ENCODE measurements at regions not wholly inside any gene's neighbourhood (a gene's known extent, or its start where the extent isn't known, plus 50 kb on each side); places are given as distances from the start of the nearest gene placed in this dataset.

GRCh38 chr10:3924344-3924743 is 139.3 kb upstream of the KLF6 start (continued):
- TF ChIP-seq ZNF692 (tag by site-specific recombination; IDR thresholded peaks at IDR 0.05) (peak; percentile 19; the same call in 1 of the 2 replicates), KLF17 (tag by site-specific recombination; IDR thresholded peaks at IDR 0.05) (no peak), ZBTB20 (tag by site-specific recombination; IDR thresholded peaks at IDR 0.05) (no peak), HOXC10 (CRISPR knock-in tag; IDR thresholded peaks at IDR 0.05) (no peak), HOXA7 (CRISPR knock-in tag; IDR thresholded peaks at IDR 0.05; ENCODE audit: borderline replicate concordance) (no peak), ZNF785 (tag by site-specific recombination; IDR thresholded peaks at IDR 0.05) (no peak), BCL6B (tag by site-specific recombination; IDR thresholded peaks at IDR 0.05) (no peak), ZNF280D (tag by site-specific recombination; IDR thresholded peaks at IDR 0.05) (no peak), ZNF114 (tag by site-specific recombination; IDR thresholded peaks at IDR 0.05) (no peak), ZNF223 (tag by site-specific recombination; IDR thresholded peaks at IDR 0.05) (no peak), ZNF518A (tag by site-specific recombination; conservative IDR thresholded peaks at IDR 0.05; ENCODE audit: low read depth) (no peak), ZSCAN18 (tag by site-specific recombination; IDR thresholded peaks at IDR 0.05) (no peak), ZXDB (tag by site-specific recombination; IDR thresholded peaks at IDR 0.05) (no peak), ZBTB48 (tag by site-specific recombination; IDR thresholded peaks at IDR 0.05) (no peak), ZNF10 (tag by site-specific recombination; IDR thresholded peaks at IDR 0.05) (no peak), ZNF529 (tag by site-specific recombination; IDR thresholded peaks at IDR 0.05; ENCODE audit: insufficient replicate concordance) (no peak), ZNF792 (tag by site-specific recombination; IDR thresholded peaks at IDR 0.05) (no peak), MYNN (tag by site-specific recombination; IDR thresholded peaks at IDR 0.05; ENCODE audit: borderline replicate concordance) (no peak), WT1 (tag by site-specific recombination; IDR thresholded peaks at IDR 0.05) (no peak), ZNF791 (tag by site-specific recombination; IDR thresholded peaks at IDR 0.05) (no peak), ATF2 (tag by site-specific recombination; IDR thresholded peaks at IDR 0.05; ENCODE audit: low read depth) (0 out of 2 replicates have a peak, but pooled peaks have one; percentile 15), ZNF626 (tag by site-specific recombination; IDR thresholded peaks at IDR 0.05) (no peak), ZNF707 (tag by site-specific recombination; IDR thresholded peaks at IDR 0.05) (no peak), SP2 (tag by site-specific recombination; IDR thresholded peaks at IDR 0.05) (no peak), ZNF549 (tag by site-specific recombination; IDR thresholded peaks at IDR 0.05) (no peak)
